HG03558 (cell line): ENCODE measurements at regions not wholly inside any gene's neighbourhood (a gene's known extent, or its start where the extent isn't known, plus 50 kb on each side); places are given as distances from the start of the nearest gene placed in this dataset.
"Not testable (repeated sequence)": the region's sequence is repeated elsewhere in the genome, so short reads cannot be mapped to it uniquely, and the experiment has no call there.

Experiments used
- ATAC-seq: cut with Tn5 transposase; IDR thresholded peaks from one replicate; pipeline ENCODE4 v1.9.1; 2021; ENCODE audit warnings: moderate number of reproducible peaks; ENCODE audit not compliant: unreplicated experiment; ENCODE audit errors: extremely low read depth

- ATAC-seq = not testable (repeated sequence)
These were observed 85.4 kb upstream of the METTL9 start for GRCh38 chr16:21513812-21514473.

- ATAC-seq = not testable (repeated sequence)
These were observed 84.9 kb upstream of the METTL9 start for GRCh38 chr16:21514474-21514840.

- ATAC-seq = not testable (repeated sequence)
These were observed 82.7 kb upstream of the METTL9 start for GRCh38 chr16:21516705-21517040.

- not testable (repeated sequence) for ATAC-seq
These were observed 82.1 kb upstream of the METTL9 start for GRCh38 chr16:21517263-21517662.

- not testable (repeated sequence) for ATAC-seq
These were observed 79.8 kb upstream of the METTL9 start for GRCh38 chr16:21519361-21520133.

GRCh38 chr16:21520134-21521047 lies 79.0 kb upstream of the METTL9 start:
- peak; percentile 36 for ATAC-seq

- ATAC-seq = not testable (repeated sequence)
These were observed 78.4 kb upstream of the METTL9 start for GRCh38 chr16:21521048-21521389.

- ATAC-seq = not testable (repeated sequence)
These were observed 77.8 kb upstream of the METTL9 start for GRCh38 chr16:21521390-21522143.

- not testable (repeated sequence) for ATAC-seq
These were observed 76.5 kb upstream of the METTL9 start for GRCh38 chr16:21522846-21523245.

- no peak for ATAC-seq
These were observed 75.8 kb upstream of the METTL9 start for GRCh38 chr16:21523411-21524067.

GRCh38 chr16:21524068-21524751 lies 75.2 kb upstream of the METTL9 start:
- ATAC-seq = no peak

- not testable (repeated sequence) for ATAC-seq
These were observed 74.7 kb upstream of the METTL9 start for GRCh38 chr16:21524752-21525028.

GRCh38 chr16:21525029-21525895 lies 74.1 kb upstream of the METTL9 start:
- not testable (repeated sequence) for ATAC-seq

- ATAC-seq = not testable (repeated sequence)
These were observed 73.1 kb upstream of the METTL9 start for GRCh38 chr16:21525956-21526922.

GRCh38 chr16:21526923-21527807 lies 72.2 kb upstream of the METTL9 start:
- ATAC-seq = no peak

GRCh38 chr16:21529060-21529658 lies 70.2 kb upstream of the METTL9 start:
- not testable (repeated sequence) for ATAC-seq
